CD14-positive monocyte (primary cell): ENCODE measurements at regions not wholly inside any gene's neighbourhood (a gene's known extent, or its start where the extent isn't known, plus 50 kb on each side); places are given as distances from the start of the nearest gene placed in this dataset.

ENCODE experiments used
- DNase-seq, 3 donors: peaks; one replicate each; pipeline ENCODE4 v3.0.0-alpha.2; 2011 to 2022
- H2AFZ ChIP-seq: 2 replicates; pipeline ENCODE4 v1.6.0; 2012; ENCODE audit warnings: mild to moderate bottlenecking, low read depth, low read length, inconsistent platforms; ENCODE audit not compliant: insufficient read depth, poor library complexity, severe bottlenecking
- H3K27ac ChIP-seq, 2 donors: 1 replicate in 1 of 2; 2 replicates in 1 of 2; pipeline ENCODE4 v1.5.1; 2012 to 2013; ENCODE audit warnings: low read length in 2 of 2, control low read depth in 1 of 2, inconsistent platforms in 1 of 2, low read depth in 1 of 2, mild to moderate bottlenecking in 1 of 2
- H3K27me3 ChIP-seq, 2 donors: one replicate each; pipeline versions ENCODE4 v1.6.0 to v1.6.1; 2011 to 2013; ENCODE audit warnings: low read length in 2 of 2; ENCODE audit not compliant: control insufficient read depth in 2 of 2, insufficient read depth in 2 of 2
- H3K36me3 ChIP-seq, 2 donors: replicated peaks in 1 of 2; 1 replicate in 1 of 2; 2 replicates in 1 of 2; pipeline versions ENCODE4 v1.5.1 to v1.6.1; 2012 to 2013; ENCODE audit warnings: low read length in 2 of 2, control low read depth in 1 of 2, inconsistent platforms in 1 of 2, mild to moderate bottlenecking in 1 of 2; ENCODE audit not compliant: insufficient read depth in 2 of 2, control insufficient read depth in 1 of 2
- H3K4me1 ChIP-seq, 2 donors: 1 replicate in 1 of 2; 2 replicates in 1 of 2; pipeline versions ENCODE4 v1.5.1 to v1.6.1; 2012 to 2013; ENCODE audit warnings: low read length in 2 of 2, control low read depth in 1 of 2, inconsistent platforms in 1 of 2, mild to moderate bottlenecking in 1 of 2, moderate library complexity in 1 of 2; ENCODE audit not compliant: insufficient read depth in 2 of 2, control insufficient read depth in 1 of 2
- H3K4me2 ChIP-seq: replicated peaks from 2 replicates; pipeline ENCODE3; 2012; ENCODE audit warnings: low read length, moderate library complexity, mild to moderate bottlenecking; ENCODE audit not compliant: poor library complexity, severe bottlenecking; ENCODE audit errors: extremely low read depth
- H3K4me3 ChIP-seq, 3 experiments: fragments of 200-600 bp in 1 of 3; sonication (generic) in 1 of 3; replicated peaks in 1 of 3; 1 replicate in 2 of 3; 2 replicates in 1 of 3; pipeline ENCODE4 v1.5.1; 2011 to 2013; ENCODE audit warnings: low read length in 3 of 3, mild to moderate bottlenecking in 3 of 3, control low read depth in 2 of 3, low read depth in 2 of 3, inconsistent platforms in 1 of 3, moderate library complexity in 1 of 3
- H3K79me2 ChIP-seq: 2 replicates; pipeline ENCODE4 v1.6.0; 2012; ENCODE audit warnings: mild to moderate bottlenecking, control low read depth, inconsistent platforms, low read length, moderate library complexity; ENCODE audit not compliant: insufficient read depth
- H3K9ac ChIP-seq: 2 replicates; pipeline ENCODE4 v1.6.0; 2017; ENCODE audit warnings: low read length, mild to moderate bottlenecking; ENCODE audit not compliant: insufficient read depth, poor library complexity, severe bottlenecking
- H3K9me3 ChIP-seq, 2 donors: replicated peaks in 1 of 2; 1 replicate in 1 of 2; 2 replicates in 1 of 2; pipeline versions ENCODE4 v1.5.1 to v1.6.1; 2012 to 2013; ENCODE audit warnings: low read length in 2 of 2, control low read depth in 1 of 2; ENCODE audit not compliant: control insufficient read depth in 1 of 2, insufficient read depth in 1 of 2
- H4K20me1 ChIP-seq: 2 replicates; pipeline ENCODE4 v1.6.0; 2012; ENCODE audit warnings: mild to moderate bottlenecking, low read length, control low read depth, moderate library complexity; ENCODE audit not compliant: insufficient read depth
- H3K27ac Mint-ChIP-seq, 7 donors: one replicate each; pipeline ENCODE4 v1.8.0; 2020; ENCODE audit warnings: mild to moderate bottlenecking in 7 of 7, mixed read lengths in 7 of 7, moderate library complexity in 6 of 7, inconsistent platforms in 2 of 7
- H3K27me3 Mint-ChIP-seq, 3 donors: one replicate each; pipeline ENCODE4 v1.8.0; 2021 to 2022; ENCODE audit warnings: low read depth in 3 of 3, mild to moderate bottlenecking in 3 of 3, mixed read lengths in 3 of 3, moderate library complexity in 3 of 3, inconsistent platforms in 1 of 3
- H3K36me3 Mint-ChIP-seq, 2 donors: one replicate each; pipeline ENCODE4 v1.8.0; 2020; ENCODE audit warnings: mixed read lengths in 2 of 2, inconsistent platforms in 1 of 2, mild to moderate bottlenecking in 1 of 2
- H3K4me1 Mint-ChIP-seq: one replicate; pipeline ENCODE4 v1.8.0; 2020; ENCODE audit warnings: mild to moderate bottlenecking, mixed read lengths
- H3K4me3 Mint-ChIP-seq, 2 donors: one replicate each; pipeline ENCODE4 v1.8.0; 2020; ENCODE audit warnings: mild to moderate bottlenecking in 2 of 2, mixed read lengths in 2 of 2, moderate library complexity in 1 of 2
- H3K9me3 Mint-ChIP-seq, 7 donors: one replicate each; pipeline ENCODE4 v1.8.0; 2020 to 2022; ENCODE audit warnings: mixed read lengths in 7 of 7, mild to moderate bottlenecking in 6 of 7, moderate library complexity in 6 of 7, inconsistent platforms in 2 of 7
- CTCF ChIP-seq: fragments of 200-600 bp; IDR thresholded peaks from one replicate; pipeline ENCODE4 v1.8.0; 2022; ENCODE audit warnings: antibody characterized with exemption, mild to moderate bottlenecking
- WGBS: methylation state at CpG from one replicate; pipeline ENCODE4 v1.1.5; 2013; ENCODE audit warnings: missing lambda C conversion rate; ENCODE audit not compliant: insufficient coverage; 5-methylcytosine and 5-hydroxymethylcytosine counted together
- intact Hi-C, 2 donors: fragments of 100-400 bp; cut with micrococcal nuclease; formaldehyde crosslinking; loops; one replicate each; pipeline versions ENCODE4 v1.15.0 to v1.15.1; 2023

- H3K9me3 Mint-ChIP-seq = peaks cover 0 to 5% (median 1%) of the 10 kb centered on the region in 7 donors
- H3K9me3 ChIP-seq = no peaks in the 10 kb centered on the region
- no peak for DNase-seq
- H3K27ac ChIP-seq = no peak overlapping the region
- H3K36me3 Mint-ChIP-seq = no peaks in the 10 kb centered on the region
- no peak overlapping the region for H3K27ac Mint-ChIP-seq
- H3K9ac ChIP-seq = no peak overlapping the region
- no peak overlapping the region for H3K4me3 ChIP-seq
- H3K36me3 ChIP-seq = no peaks in the 10 kb centered on the region
- no peak overlapping the region for H3K4me3 Mint-ChIP-seq
- no peak overlapping the region for H3K4me2 ChIP-seq
- no peaks in the 10 kb centered on the region for H4K20me1 ChIP-seq
- H3K27me3 Mint-ChIP-seq = peaks cover 0 to 2% (median 1%) of the 10 kb centered on the region in 3 donors
- no peak for TF ChIP-seq CTCF
- H3K4me1 ChIP-seq = no peaks in the 10 kb centered on the region
- intact Hi-C loops = no loop called here
- 92% methylated on average over 4 of the region's 5 CpGs for WGBS
- peaks cover 2% of the 10 kb centered on the region for H3K4me1 Mint-ChIP-seq
- peaks cover 0 to 2% of the 10 kb centered on the region in 2 donors for H3K27me3 ChIP-seq
- no peaks in the 10 kb centered on the region for H3K79me2 ChIP-seq
- H2AFZ ChIP-seq = no peak overlapping the region
Observed at GRCh38 chr3:55163421-55163820, 235.6 kb upstream of the LRTM1 start.

- WGBS = 76% methylated on average over 3 of the region's 3 CpGs
- no peak overlapping the region for H3K27ac Mint-ChIP-seq
- H3K9me3 ChIP-seq = no peaks in the 10 kb centered on the region
- no peak for DNase-seq
- H3K4me2 ChIP-seq = no peak overlapping the region
- H4K20me1 ChIP-seq = no peaks in the 10 kb centered on the region
- H3K36me3 ChIP-seq = no peaks in the 10 kb centered on the region
- no peak for TF ChIP-seq CTCF
- peaks cover 0 to 2% (median 1%) of the 10 kb centered on the region in 3 donors for H3K27me3 Mint-ChIP-seq
- H3K9me3 Mint-ChIP-seq = peaks cover 0 to 5% (median 2%) of the 10 kb centered on the region in 7 donors
- intact Hi-C loops = no loop called here
- no peaks in the 10 kb centered on the region for H3K4me1 ChIP-seq
- H3K79me2 ChIP-seq = no peaks in the 10 kb centered on the region
- H3K27me3 ChIP-seq = peaks cover 0 to 2% of the 10 kb centered on the region in 2 donors
- no peak overlapping the region for H3K4me3 Mint-ChIP-seq
- no peak overlapping the region for H3K4me3 ChIP-seq
- H3K36me3 Mint-ChIP-seq = no peaks in the 10 kb centered on the region
- no peak overlapping the region for H3K27ac ChIP-seq
- no peak overlapping the region for H2AFZ ChIP-seq
- peaks cover 2% of the 10 kb centered on the region for H3K4me1 Mint-ChIP-seq
- no peak overlapping the region for H3K9ac ChIP-seq
Observed at GRCh38 chr3:55162031-55162795, 234.4 kb upstream of the LRTM1 start.
